OCI-LY3 (cell line): ENCODE measurements at regions not wholly inside any gene's neighbourhood (a gene's known extent, or its start where the extent isn't known, plus 50 kb on each side); places are given as distances from the start of the nearest gene placed in this dataset.

Experiments used
- EZH2phosphoT487 ChIP-seq: fragments of 200-600 bp; shearing (Covaris generic); IDR thresholded peaks from 2 replicates; pipeline ENCODE4 v1.6.1; 2018; ENCODE audit warnings: antibody characterized with exemption, mixed run types, low read depth
- TF ChIP-seq, protein P1 (sequence below): fragments of 200-600, 300-600 bp; sonication (generic); IDR thresholded peaks from 2 replicates; pipeline ENCODE4 v1.5.1; 2014; ENCODE audit warnings: antibody characterized with exemption, low read length, low read depth

DNA sequence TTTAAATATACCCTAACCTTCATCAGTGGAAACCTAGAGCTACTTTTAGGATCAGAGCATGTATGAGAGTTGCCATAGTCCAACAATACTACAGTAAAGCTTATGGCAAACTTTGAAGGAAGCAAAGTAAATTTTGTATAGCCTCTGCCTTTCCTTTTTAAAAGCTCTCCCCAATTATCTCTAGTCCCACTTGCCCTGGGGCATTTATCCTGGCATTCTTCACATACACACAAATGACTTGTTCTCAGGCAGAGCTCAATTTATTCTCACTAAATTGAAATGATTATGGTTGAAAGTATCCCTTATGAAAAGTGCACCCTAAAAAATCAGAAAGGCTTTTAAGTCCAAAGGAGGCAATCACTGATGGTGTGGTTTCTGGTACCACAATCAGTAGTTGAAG is 94.1 kb upstream of the UFM1 start:
- TF ChIP-seq, protein P1, sequence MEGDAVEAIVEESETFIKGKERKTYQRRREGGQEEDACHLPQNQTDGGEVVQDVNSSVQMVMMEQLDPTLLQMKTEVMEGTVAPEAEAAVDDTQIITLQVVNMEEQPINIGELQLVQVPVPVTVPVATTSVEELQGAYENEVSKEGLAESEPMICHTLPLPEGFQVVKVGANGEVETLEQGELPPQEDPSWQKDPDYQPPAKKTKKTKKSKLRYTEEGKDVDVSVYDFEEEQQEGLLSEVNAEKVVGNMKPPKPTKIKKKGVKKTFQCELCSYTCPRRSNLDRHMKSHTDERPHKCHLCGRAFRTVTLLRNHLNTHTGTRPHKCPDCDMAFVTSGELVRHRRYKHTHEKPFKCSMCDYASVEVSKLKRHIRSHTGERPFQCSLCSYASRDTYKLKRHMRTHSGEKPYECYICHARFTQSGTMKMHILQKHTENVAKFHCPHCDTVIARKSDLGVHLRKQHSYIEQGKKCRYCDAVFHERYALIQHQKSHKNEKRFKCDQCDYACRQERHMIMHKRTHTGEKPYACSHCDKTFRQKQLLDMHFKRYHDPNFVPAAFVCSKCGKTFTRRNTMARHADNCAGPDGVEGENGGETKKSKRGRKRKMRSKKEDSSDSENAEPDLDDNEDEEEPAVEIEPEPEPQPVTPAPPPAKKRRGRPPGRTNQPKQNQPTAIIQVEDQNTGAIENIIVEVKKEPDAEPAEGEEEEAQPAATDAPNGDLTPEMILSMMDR = no peak
- TF ChIP-seq EZH2phosphoT487 = no peak
